ENCODE measurements at regions not wholly inside any gene's neighbourhood (a gene's known extent, or its start where the extent isn't known, plus 50 kb on each side); places are given as distances from the start of the nearest gene placed in this dataset.

DNA sequence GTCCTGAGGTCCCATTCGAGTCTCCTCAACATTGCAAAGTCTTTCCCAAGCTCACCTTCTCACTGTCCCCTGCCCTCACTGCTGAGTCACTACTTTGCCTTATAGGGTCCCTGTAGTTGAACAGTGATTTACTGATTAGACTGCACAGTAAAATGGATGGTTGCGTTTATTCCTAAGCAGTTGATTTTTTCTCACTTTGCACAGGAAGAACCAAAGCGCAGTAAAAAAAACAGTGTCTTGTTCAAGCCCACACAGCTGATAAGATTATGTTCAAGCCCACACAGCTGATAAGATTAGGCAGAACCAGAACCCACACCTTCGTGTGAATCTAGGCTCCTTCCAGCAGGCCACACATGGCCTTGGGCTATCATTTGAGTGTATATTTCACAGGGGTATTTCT, 215.3 kb upstream of the COPS8 start:
- no peak for TF ChIP-seq YY1 (IDR thresholded peaks at IDR 0.05; ENCODE audit: low read depth)
- no peak for TF ChIP-seq CREB1 (IDR thresholded peaks at IDR 0.05; ENCODE audit: low read depth)
- TF ChIP-seq CEBPB (IDR thresholded peaks at IDR 0.05): no peak
- TF ChIP-seq EP300 (IDR thresholded peaks at IDR 0.05; ENCODE audit: borderline replicate concordance): no peak
- no peak for TF ChIP-seq EGR1 (IDR thresholded peaks at IDR 0.05)
- no peak for TF ChIP-seq TCF12 (IDR thresholded peaks at IDR 0.05; ENCODE audit: low read depth)
- no peak for TF ChIP-seq TEAD4 (IDR thresholded peaks at IDR 0.05)
- TF ChIP-seq NFIC (IDR thresholded peaks at IDR 0.05): no peak
- no peak for TF ChIP-seq MAX (IDR thresholded peaks at IDR 0.05)
- TF ChIP-seq, protein P1, sequence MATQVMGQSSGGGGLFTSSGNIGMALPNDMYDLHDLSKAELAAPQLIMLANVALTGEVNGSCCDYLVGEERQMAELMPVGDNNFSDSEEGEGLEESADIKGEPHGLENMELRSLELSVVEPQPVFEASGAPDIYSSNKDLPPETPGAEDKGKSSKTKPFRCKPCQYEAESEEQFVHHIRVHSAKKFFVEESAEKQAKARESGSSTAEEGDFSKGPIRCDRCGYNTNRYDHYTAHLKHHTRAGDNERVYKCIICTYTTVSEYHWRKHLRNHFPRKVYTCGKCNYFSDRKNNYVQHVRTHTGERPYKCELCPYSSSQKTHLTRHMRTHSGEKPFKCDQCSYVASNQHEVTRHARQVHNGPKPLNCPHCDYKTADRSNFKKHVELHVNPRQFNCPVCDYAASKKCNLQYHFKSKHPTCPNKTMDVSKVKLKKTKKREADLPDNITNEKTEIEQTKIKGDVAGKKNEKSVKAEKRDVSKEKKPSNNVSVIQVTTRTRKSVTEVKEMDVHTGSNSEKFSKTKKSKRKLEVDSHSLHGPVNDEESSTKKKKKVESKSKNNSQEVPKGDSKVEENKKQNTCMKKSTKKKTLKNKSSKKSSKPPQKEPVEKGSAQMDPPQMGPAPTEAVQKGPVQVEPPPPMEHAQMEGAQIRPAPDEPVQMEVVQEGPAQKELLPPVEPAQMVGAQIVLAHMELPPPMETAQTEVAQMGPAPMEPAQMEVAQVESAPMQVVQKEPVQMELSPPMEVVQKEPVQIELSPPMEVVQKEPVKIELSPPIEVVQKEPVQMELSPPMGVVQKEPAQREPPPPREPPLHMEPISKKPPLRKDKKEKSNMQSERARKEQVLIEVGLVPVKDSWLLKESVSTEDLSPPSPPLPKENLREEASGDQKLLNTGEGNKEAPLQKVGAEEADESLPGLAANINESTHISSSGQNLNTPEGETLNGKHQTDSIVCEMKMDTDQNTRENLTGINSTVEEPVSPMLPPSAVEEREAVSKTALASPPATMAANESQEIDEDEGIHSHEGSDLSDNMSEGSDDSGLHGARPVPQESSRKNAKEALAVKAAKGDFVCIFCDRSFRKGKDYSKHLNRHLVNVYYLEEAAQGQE (IDR thresholded peaks at IDR 0.05; ENCODE audit: low read depth): no peak
- no peak for TF ChIP-seq FOXM1 (IDR thresholded peaks at IDR 0.05; ENCODE audit: borderline replicate concordance, low read depth)
- no peak for TF ChIP-seq TAF1 (IDR thresholded peaks at IDR 0.05; ENCODE audit: low read depth)
- no peak for TF ChIP-seq ZBTB7A (IDR thresholded peaks at IDR 0.05; ENCODE audit: low read depth)
- TF ChIP-seq, protein P2, sequence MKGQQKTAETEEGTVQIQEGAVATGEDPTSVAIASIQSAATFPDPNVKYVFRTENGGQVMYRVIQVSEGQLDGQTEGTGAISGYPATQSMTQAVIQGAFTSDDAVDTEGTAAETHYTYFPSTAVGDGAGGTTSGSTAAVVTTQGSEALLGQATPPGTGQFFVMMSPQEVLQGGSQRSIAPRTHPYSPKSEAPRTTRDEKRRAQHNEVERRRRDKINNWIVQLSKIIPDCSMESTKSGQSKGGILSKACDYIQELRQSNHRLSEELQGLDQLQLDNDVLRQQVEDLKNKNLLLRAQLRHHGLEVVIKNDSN (IDR thresholded peaks at IDR 0.05): no peak
- no peak for TF ChIP-seq RAD21 (IDR thresholded peaks at IDR 0.05; ENCODE audit: low read depth)

GRCh38 chr2:236871500-236872001, 214.1 kb upstream of the COPS8 start:
- TF ChIP-seq FOXM1 (IDR thresholded peaks at IDR 0.05; ENCODE audit: borderline replicate concordance, low read depth): no peak
- TF ChIP-seq EGR1 (IDR thresholded peaks at IDR 0.05): no peak
- no peak for TF ChIP-seq TAF1 (IDR thresholded peaks at IDR 0.05; ENCODE audit: low read depth)
- TF ChIP-seq, protein P2 (IDR thresholded peaks at IDR 0.05): no peak
- no peak for TF ChIP-seq RAD21 (IDR thresholded peaks at IDR 0.05; ENCODE audit: low read depth)
- TF ChIP-seq TEAD4 (IDR thresholded peaks at IDR 0.05): no peak
- TF ChIP-seq CEBPB (IDR thresholded peaks at IDR 0.05): no peak
- TF ChIP-seq CREB1 (IDR thresholded peaks at IDR 0.05; ENCODE audit: low read depth): no peak
- no peak for TF ChIP-seq TCF12 (IDR thresholded peaks at IDR 0.05; ENCODE audit: low read depth)
- no peak for TF ChIP-seq ZBTB7A (IDR thresholded peaks at IDR 0.05; ENCODE audit: low read depth)
- TF ChIP-seq NFIC (IDR thresholded peaks at IDR 0.05): no peak
- TF ChIP-seq YY1 (IDR thresholded peaks at IDR 0.05; ENCODE audit: low read depth): no peak
- TF ChIP-seq EP300 (IDR thresholded peaks at IDR 0.05; ENCODE audit: borderline replicate concordance): no peak
- TF ChIP-seq, protein P1 (IDR thresholded peaks at IDR 0.05; ENCODE audit: low read depth): no peak
- TF ChIP-seq MAX (IDR thresholded peaks at IDR 0.05): no peak

- no peak for TF ChIP-seq RAD21 (IDR thresholded peaks at IDR 0.05; ENCODE audit: low read depth)
- no peak for TF ChIP-seq EP300 (IDR thresholded peaks at IDR 0.05; ENCODE audit: borderline replicate concordance)
- TF ChIP-seq TAF1 (IDR thresholded peaks at IDR 0.05; ENCODE audit: low read depth): no peak
- no peak for TF ChIP-seq CREB1 (IDR thresholded peaks at IDR 0.05; ENCODE audit: low read depth)
- no peak for TF ChIP-seq NFIC (IDR thresholded peaks at IDR 0.05)
- TF ChIP-seq ZBTB7A (IDR thresholded peaks at IDR 0.05; ENCODE audit: low read depth): no peak
- no peak for TF ChIP-seq YY1 (IDR thresholded peaks at IDR 0.05; ENCODE audit: low read depth)
- no peak for TF ChIP-seq MAX (IDR thresholded peaks at IDR 0.05)
- no peak for TF ChIP-seq TCF12 (IDR thresholded peaks at IDR 0.05; ENCODE audit: low read depth)
- TF ChIP-seq, protein P2 (IDR thresholded peaks at IDR 0.05): no peak
- no peak for TF ChIP-seq FOXM1 (IDR thresholded peaks at IDR 0.05; ENCODE audit: borderline replicate concordance, low read depth)
Measured at GRCh38 chr2:236872015-236872414, 213.7 kb upstream of the COPS8 start.

DNA sequence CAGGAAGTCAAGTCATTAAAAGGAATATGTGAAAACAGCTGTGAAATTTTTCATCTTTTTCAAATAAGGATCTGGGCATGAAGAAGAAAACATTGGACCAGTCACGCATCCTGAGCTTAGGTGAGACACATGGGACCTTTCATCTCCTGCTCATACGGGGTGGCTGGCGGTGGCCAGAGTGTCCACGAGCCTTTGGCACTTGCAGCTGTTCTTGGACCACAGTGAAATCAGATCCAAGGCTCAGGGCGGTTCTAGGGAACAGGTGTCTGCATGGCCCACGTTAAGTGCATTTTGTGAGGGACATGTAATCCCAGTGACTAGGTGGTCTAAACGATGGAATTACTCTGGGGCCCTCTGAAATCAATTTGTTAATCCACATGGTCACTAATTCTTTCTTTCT, 212.7 kb upstream of the COPS8 start:
- TF ChIP-seq TEAD4 (IDR thresholded peaks at IDR 0.05): no peak
- TF ChIP-seq YY1 (IDR thresholded peaks at IDR 0.05; ENCODE audit: low read depth): no peak
- TF ChIP-seq TCF12 (IDR thresholded peaks at IDR 0.05; ENCODE audit: low read depth): no peak
- no peak for TF ChIP-seq EP300 (IDR thresholded peaks at IDR 0.05; ENCODE audit: borderline replicate concordance)
- no peak for TF ChIP-seq TAF1 (IDR thresholded peaks at IDR 0.05; ENCODE audit: low read depth)
- TF ChIP-seq CEBPB (IDR thresholded peaks at IDR 0.05): no peak
- TF ChIP-seq CREB1 (IDR thresholded peaks at IDR 0.05; ENCODE audit: low read depth): no peak
- no peak for TF ChIP-seq RAD21 (IDR thresholded peaks at IDR 0.05; ENCODE audit: low read depth)
- TF ChIP-seq NFIC (IDR thresholded peaks at IDR 0.05): no peak
- no peak for TF ChIP-seq EGR1 (IDR thresholded peaks at IDR 0.05)
- TF ChIP-seq, protein P2 (IDR thresholded peaks at IDR 0.05): no peak
- no peak for TF ChIP-seq MAX (IDR thresholded peaks at IDR 0.05)
- TF ChIP-seq FOXM1 (IDR thresholded peaks at IDR 0.05; ENCODE audit: borderline replicate concordance, low read depth): no peak
- TF ChIP-seq, protein P1 (IDR thresholded peaks at IDR 0.05; ENCODE audit: low read depth): no peak
- TF ChIP-seq ZBTB7A (IDR thresholded peaks at IDR 0.05; ENCODE audit: low read depth): no peak

Data from Ishikawa (cell line).